HG02623 (cell line): ENCODE measurements at regions not wholly inside any gene's neighbourhood (a gene's known extent, or its start where the extent isn't known, plus 50 kb on each side); places are given as distances from the start of the nearest gene placed in this dataset.
"Not testable (repeated sequence)": the region's sequence is repeated elsewhere in the genome, so short reads cannot be mapped to it uniquely, and the experiment has no call there.

ENCODE experiments used
- ATAC-seq: cut with Tn5 transposase; IDR thresholded peaks from one replicate; pipeline ENCODE4 v1.9.1; 2021; ENCODE audit warnings: moderate library complexity; ENCODE audit not compliant: unreplicated experiment

- ATAC-seq, result no peak
These were observed 1962.3 kb upstream of the CDH6 start for GRCh38 chr5:29231154-29231553.

- ATAC-seq, result no peak
These were observed 1962.9 kb upstream of the CDH6 start for GRCh38 chr5:29230591-29230990.

GRCh38 chr5:29229461-29229860, 1964.0 kb upstream of the CDH6 start:
- ATAC-seq, result no peak

- ATAC-seq, result no peak
These were observed 1975.3 kb upstream of the CDH6 start for GRCh38 chr5:29218138-29218537.

GRCh38 chr5:29214839-29215238, 1978.6 kb upstream of the CDH6 start:
- no peak for ATAC-seq

- no peak for ATAC-seq
These were observed 1980.0 kb upstream of the CDH6 start for GRCh38 chr5:29213475-29213874.

- ATAC-seq, result no peak
These were observed 1985.5 kb upstream of the CDH6 start for GRCh38 chr5:29208024-29208423.

GRCh38 chr5:29203049-29203448, 1990.4 kb upstream of the CDH6 start:
- ATAC-seq, result no peak

GRCh38 chr5:29197631-29198454, 1995.6 kb upstream of the CDH6 start:
- ATAC-seq, result no peak

GRCh38 chr5:29193972-29194371, 1999.5 kb upstream of the CDH6 start:
- no peak for ATAC-seq

- ATAC-seq, result not testable (repeated sequence)
These were observed 2002.0 kb upstream of the CDH6 start for GRCh38 chr5:29191269-29192048.

- ATAC-seq, result not testable (repeated sequence)
These were observed 2003.1 kb upstream of the CDH6 start for GRCh38 chr5:29190398-29190797.

- ATAC-seq, result not testable (repeated sequence)
These were observed 2007.1 kb upstream of the CDH6 start for GRCh38 chr5:29186380-29186779.

- no peak for ATAC-seq
These were observed 2007.9 kb upstream of the CDH6 start for GRCh38 chr5:29185558-29185957.

- no peak for ATAC-seq
These were observed 2017.7 kb upstream of the CDH6 start for GRCh38 chr5:29175774-29176173.

GRCh38 chr5:29170599-29170998, 2022.9 kb upstream of the CDH6 start:
- ATAC-seq, result no peak

GRCh38 chr5:29169886-29170285, 2023.6 kb upstream of the CDH6 start:
- no peak for ATAC-seq

GRCh38 chr5:29162297-29162696, 2031.2 kb upstream of the CDH6 start:
- no peak for ATAC-seq

GRCh38 chr5:29161399-29162291, 2031.8 kb upstream of the CDH6 start:
- no peak for ATAC-seq

- ATAC-seq, result no peak
These were observed 2035.5 kb upstream of the CDH6 start for GRCh38 chr5:29157975-29158374.

GRCh38 chr5:29150840-29151239, 2042.6 kb upstream of the CDH6 start:
- no peak for ATAC-seq
